Activated T-cell treated with anti-CD3 and anti-CD28 coated beads, Interleukin-2, amount 50 U/mL, for 4 hours (primary cell): ENCODE measurements at regions not wholly inside any gene's neighbourhood (a gene's known extent, or its start where the extent isn't known, plus 50 kb on each side); places are given as distances from the start of the nearest gene placed in this dataset.

ENCODE experiments used
- ATAC-seq, 2 donors: fragments of 200-7000 bp; cut with Tn5 transposase; one replicate each; pipeline ENCODE4 v1.10.0; 2021
- DNase-seq: peaks from one replicate; pipeline ENCODE4 v3.0.0-alpha.2; 2020
- H3K27me3 Mint-ChIP-seq: one replicate; pipeline ENCODE4 v1.8.0; 2021; ENCODE audit warnings: low read depth, mixed read lengths
- H3K36me3 Mint-ChIP-seq: one replicate; pipeline ENCODE4 v1.8.0; 2022; ENCODE audit warnings: mixed read lengths; ENCODE audit not compliant: insufficient read depth
- H3K4me1 Mint-ChIP-seq: one replicate; pipeline ENCODE4 v1.8.0; 2021; ENCODE audit warnings: low read depth, mixed read lengths
- H3K4me3 Mint-ChIP-seq: one replicate; pipeline ENCODE4 v1.8.0; 2021; ENCODE audit warnings: mild to moderate bottlenecking, moderate library complexity, mixed read lengths
- H3K9me3 Mint-ChIP-seq: one replicate; pipeline ENCODE4 v1.8.0; 2021; ENCODE audit warnings: mixed read lengths

GRCh38 chr9:115615000-115615401, 497.0 kb upstream of the TNC start:
- Mint-ChIP-seq H3K4me3 (no peak overlapping the region), H3K36me3 (no peaks in the 10 kb centered on the region), H3K27me3 (peaks cover 10% of the 10 kb centered on the region), H3K9me3 (no peaks in the 10 kb centered on the region), H3K4me1 (no peaks in the 10 kb centered on the region)
- no peak for ATAC-seq
- no peak for DNase-seq

DNA sequence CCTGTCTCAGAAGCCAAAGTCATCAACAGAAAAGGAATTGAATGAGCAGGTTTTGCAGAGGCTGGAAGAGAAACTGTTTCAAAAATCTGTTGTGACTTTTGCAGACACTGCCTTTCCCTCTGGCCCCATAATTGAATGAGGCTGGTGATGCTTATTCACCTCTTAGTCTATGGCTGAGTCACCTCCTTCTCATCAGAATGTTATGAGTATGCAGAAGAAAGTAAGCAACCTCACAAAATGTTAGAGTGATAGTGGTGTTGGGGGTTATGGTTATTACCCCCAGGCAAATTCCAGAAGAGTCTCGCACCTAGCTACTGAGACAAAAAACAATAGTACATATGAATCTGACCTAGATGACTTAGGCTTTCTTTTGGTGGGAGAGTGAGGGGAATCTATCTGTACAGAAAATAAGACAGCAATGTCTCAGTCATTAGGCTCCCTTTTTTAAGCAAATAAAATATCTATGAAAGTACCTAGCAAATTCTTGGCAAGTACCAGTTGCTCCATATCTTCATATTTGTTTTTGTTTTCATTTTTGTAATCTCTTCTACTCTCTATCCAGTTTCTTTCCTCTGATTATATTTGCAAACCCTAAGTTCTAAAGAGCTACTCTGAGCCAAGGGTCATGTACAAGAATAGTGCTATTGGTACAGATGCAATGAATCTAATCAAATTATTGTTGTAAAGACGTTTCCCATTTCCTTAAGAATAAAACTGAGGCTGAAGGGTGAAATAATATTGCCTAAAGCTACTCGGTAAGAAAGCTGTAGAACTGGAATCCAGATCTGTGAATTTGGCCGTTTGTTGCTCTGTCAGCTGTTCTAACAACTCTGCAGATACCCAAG, 498.1 kb upstream of the TNC start:
- Mint-ChIP-seq H3K36me3 (no peaks in the 10 kb centered on the region), H3K4me3 (no peak overlapping the region), H3K4me1 (no peaks in the 10 kb centered on the region), H3K9me3 (peaks cover 8% of the 10 kb centered on the region), H3K27me3 (peaks cover 8% of the 10 kb centered on the region)
- DNase-seq (no peak), ATAC-seq (peak; percentile 41 to 46)

GRCh38 chr9:115616666-115617239, 498.8 kb upstream of the TNC start:
- ATAC-seq (no peak), DNase-seq (no peak)
- Mint-ChIP-seq H3K4me3 (no peak overlapping the region), H3K4me1 (no peaks in the 10 kb centered on the region), H3K36me3 (no peaks in the 10 kb centered on the region), H3K27me3 (peaks cover 8% of the 10 kb centered on the region), H3K9me3 (peaks cover 14% of the 10 kb centered on the region)

- no peak overlapping the region for H3K4me3 Mint-ChIP-seq
- H3K36me3 Mint-ChIP-seq = no peaks in the 10 kb centered on the region
- peaks cover 11% of the 10 kb centered on the region for H3K9me3 Mint-ChIP-seq
- DNase-seq = no peak
- H3K4me1 Mint-ChIP-seq = no peaks in the 10 kb centered on the region
- no peak for ATAC-seq
- H3K27me3 Mint-ChIP-seq = no peaks in the 10 kb centered on the region
These were observed 507.3 kb upstream of the TNC start for GRCh38 chr9:115625251-115625650.

- H3K4me1 Mint-ChIP-seq = no peaks in the 10 kb centered on the region
These were observed 508.0 kb upstream of the TNC start for GRCh38 chr9:115625954-115626353.

DNA sequence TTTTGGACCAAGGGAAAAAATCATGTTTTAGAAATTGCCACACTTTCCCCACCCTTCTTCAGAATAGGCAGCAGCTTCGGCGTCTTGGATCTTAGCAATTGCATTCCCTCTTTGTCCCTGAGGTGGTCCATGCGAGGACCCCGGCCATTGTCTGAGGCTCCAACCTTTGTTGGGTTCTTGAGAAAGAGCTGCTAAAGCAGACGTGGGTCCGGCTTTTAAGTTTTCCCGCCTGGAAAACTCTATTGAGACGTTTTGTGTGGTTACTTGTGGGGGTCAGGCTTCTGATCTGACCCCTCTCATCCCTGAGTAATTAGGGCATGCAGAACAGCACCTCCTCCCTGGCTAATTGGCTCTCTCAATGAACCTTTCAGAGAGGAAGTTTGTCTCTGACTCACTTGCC, 509.6 kb upstream of the TNC start:
- no peaks in the 10 kb centered on the region for H3K9me3 Mint-ChIP-seq
- no peak for ATAC-seq
- H3K4me3 Mint-ChIP-seq = no peak overlapping the region
- no peaks in the 10 kb centered on the region for H3K4me1 Mint-ChIP-seq
- no peak for DNase-seq
- H3K36me3 Mint-ChIP-seq = no peaks in the 10 kb centered on the region
- no peaks in the 10 kb centered on the region for H3K27me3 Mint-ChIP-seq

More at GRCh38 chr9:115625954-115626353, 508.0 kb upstream of the TNC start:
- Mint-ChIP-seq H3K36me3 (no peaks in the 10 kb centered on the region), H3K9me3 (peaks cover 7% of the 10 kb centered on the region), H3K4me3 (no peak overlapping the region), H3K27me3 (no peaks in the 10 kb centered on the region)
- no peak for ATAC-seq
- DNase-seq = no peak

DNA sequence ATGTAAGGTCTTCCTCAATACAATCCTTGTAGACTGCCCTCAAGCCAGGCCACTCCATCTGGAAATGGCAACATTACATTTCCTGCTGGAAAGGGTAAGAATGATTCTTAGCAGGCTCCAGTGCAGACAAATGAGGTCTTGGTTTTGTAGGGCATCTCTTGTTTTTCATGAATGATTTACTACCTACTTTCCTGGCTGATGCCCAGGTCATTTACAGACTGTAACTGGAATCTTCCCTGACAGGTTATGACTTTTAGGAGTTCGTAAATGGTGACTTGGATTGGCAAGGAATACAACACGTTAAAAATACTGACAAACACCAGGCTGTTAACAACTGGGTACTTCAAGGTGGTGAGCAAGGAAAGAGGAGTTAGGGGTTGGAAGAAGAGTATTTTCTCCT, 510.5 kb upstream of the TNC start:
- no peak for DNase-seq
- ATAC-seq = no peak
- H3K36me3 Mint-ChIP-seq = no peaks in the 10 kb centered on the region
- no peaks in the 10 kb centered on the region for H3K9me3 Mint-ChIP-seq
- no peaks in the 10 kb centered on the region for H3K4me1 Mint-ChIP-seq
- H3K4me3 Mint-ChIP-seq = no peak overlapping the region
- H3K27me3 Mint-ChIP-seq = no peaks in the 10 kb centered on the region

DNA sequence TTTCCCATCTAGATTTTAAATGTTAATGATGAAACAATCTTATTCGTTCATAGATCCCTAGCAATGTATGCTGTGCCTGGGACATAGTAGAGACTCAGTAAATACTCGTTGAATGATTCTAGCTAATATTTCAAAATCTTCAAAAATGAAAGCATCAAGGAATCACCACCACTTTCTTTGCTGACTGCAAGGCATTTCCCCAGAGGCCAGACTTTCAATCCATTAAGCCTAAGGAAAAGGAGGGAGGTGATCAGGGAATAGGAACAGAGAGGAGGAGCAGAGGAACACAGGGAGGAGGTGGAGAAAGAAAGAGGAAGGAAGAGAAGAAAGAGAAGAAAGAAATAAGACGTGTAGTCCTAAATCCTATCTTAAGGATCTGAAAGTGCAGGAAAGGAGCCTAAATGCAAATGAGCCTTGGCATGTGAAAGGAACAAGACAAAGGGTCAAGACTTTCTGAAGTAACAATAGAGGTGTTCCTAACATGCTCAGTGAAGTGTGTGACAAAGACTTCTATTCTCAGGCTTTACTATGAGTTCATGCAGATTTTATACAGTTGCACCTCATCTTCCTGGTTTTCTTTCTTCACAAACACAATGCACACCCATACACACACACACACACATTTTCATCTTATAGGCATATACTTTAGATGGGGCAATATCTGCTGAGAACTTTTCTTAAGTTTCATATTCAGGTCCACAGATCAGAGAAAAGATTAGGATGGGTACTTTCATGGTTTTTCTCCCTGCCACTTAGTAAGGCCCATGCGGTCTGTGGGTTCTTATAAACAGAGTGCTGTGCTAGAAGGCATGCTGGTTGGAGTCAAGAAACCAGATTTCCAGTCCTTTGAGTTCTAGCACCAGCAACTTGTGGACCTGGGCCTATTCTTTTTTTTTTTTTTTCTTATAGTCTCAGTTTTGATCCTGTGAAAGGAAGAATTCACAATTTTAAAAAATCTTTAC, 512.2 kb upstream of the TNC start:
- Mint-ChIP-seq H3K9me3 (no peaks in the 10 kb centered on the region), H3K36me3 (no peaks in the 10 kb centered on the region), H3K4me1 (no peaks in the 10 kb centered on the region), H3K4me3 (no peak overlapping the region), H3K27me3 (no peaks in the 10 kb centered on the region)
- ATAC-seq = no peak
- DNase-seq = no peak

GRCh38 chr9:115632391-115632790, 514.4 kb upstream of the TNC start:
- ATAC-seq (no peak), DNase-seq (no peak)
- Mint-ChIP-seq H3K27me3 (no peaks in the 10 kb centered on the region), H3K36me3 (no peaks in the 10 kb centered on the region), H3K4me1 (no peaks in the 10 kb centered on the region), H3K4me3 (no peak overlapping the region), H3K9me3 (no peaks in the 10 kb centered on the region)

DNA sequence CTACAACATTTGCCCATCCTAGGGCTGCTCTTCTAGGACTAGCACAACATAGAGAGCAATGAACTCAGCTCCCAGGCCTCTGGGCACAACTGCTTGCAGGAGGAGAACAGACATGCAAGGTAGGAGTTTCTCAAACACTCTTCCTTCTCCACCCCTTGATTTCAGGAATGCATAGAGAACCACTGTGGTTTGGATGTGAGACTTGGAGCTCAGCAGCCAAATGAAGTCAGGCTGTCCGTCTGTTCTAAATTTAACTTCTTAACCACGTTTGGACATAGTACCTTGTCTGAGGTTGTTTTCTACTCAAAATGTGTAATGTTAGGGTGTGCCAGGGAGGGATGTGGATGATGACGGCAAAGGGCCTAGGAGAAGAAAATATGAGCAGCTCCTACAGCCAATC, 515.1 kb upstream of the TNC start:
- H3K27me3 Mint-ChIP-seq = no peaks in the 10 kb centered on the region
- H3K36me3 Mint-ChIP-seq = no peaks in the 10 kb centered on the region
- H3K4me3 Mint-ChIP-seq = no peak overlapping the region
- no peaks in the 10 kb centered on the region for H3K4me1 Mint-ChIP-seq
- no peak for ATAC-seq
- DNase-seq = no peak
- H3K9me3 Mint-ChIP-seq = no peaks in the 10 kb centered on the region

DNA sequence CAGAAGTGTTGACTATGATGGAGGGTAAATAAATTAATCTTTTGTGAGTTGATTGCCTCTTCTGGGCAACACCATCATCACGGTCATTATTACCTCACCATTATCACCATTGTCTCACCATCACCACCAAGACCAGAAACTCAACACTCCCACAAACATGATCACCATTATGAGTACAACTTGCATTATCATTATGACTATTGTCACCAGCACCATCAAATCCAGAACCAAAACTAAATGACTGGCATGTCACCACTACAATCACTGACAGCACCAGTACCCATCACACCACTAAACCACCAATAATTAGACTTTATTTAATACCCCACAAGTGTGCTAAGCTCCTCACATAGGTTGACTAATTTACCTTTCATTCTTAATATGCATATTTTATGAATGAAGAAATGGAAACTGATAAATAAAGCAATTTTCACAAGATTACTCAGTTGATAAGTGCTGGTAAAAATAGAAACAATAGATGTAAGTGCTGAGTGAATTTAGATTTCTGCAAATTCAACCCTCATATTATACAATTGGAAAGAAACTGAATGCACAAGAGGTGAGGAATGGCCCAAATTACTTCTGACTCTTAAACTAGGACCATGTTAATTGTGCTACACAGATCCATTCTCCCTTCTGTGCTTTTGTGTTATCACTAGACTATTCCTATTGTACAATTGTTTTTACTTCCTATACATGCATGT, 517.8 kb upstream of the PAPPA start:
- Mint-ChIP-seq H3K36me3 (no peaks in the 10 kb centered on the region), H3K27me3 (no peaks in the 10 kb centered on the region), H3K9me3 (no peaks in the 10 kb centered on the region), H3K4me3 (no peak overlapping the region), H3K4me1 (no peaks in the 10 kb centered on the region)
- ATAC-seq (peak; percentile 69), DNase-seq (no peak)

DNA sequence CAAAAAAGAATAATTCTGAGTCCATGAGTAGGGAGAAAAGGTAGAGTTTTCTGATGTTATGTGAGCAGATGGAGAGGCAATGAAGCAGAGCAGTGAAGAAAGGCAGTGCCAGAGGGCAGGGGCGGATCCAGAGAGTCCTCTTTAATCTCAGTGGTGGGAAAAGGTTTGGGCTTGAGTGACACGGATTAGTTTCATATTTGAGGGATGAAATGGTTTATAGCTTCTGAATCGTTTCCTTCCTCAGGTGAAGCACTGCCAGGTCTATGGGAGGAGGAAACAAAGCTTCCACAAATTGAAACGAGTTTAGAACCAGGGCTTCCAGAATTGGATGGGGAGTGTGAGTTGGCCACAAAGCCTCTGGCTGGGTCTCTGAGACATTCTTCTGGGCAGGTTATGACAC, 517.0 kb upstream of the PAPPA start:
- Mint-ChIP-seq H3K36me3 (no peaks in the 10 kb centered on the region), H3K9me3 (no peaks in the 10 kb centered on the region), H3K4me1 (no peaks in the 10 kb centered on the region), H3K4me3 (no peak overlapping the region), H3K27me3 (no peaks in the 10 kb centered on the region)
- no peak for DNase-seq
- ATAC-seq = no peak

DNA sequence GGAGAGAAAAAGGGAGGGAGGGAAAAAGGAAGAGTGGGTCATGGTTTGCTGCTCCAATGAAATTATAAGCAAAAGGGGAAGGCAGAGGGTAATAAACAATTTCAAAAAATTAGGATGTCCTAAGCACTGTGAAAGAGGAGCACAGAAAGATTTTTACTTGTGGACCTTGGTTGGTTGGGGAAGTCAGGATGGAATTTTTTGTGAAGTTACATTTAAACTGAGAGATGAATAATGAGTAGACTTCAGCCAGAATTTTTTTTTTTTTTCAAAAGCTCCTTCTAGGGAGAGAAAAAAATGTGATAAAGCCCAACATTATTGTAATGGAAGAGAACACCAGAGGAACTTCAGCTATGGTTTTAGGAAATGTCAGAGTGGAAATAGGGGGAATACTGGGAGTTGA, 515.9 kb upstream of the PAPPA start:
- Mint-ChIP-seq H3K4me1 (no peaks in the 10 kb centered on the region), H3K9me3 (no peaks in the 10 kb centered on the region), H3K27me3 (no peaks in the 10 kb centered on the region), H3K36me3 (no peaks in the 10 kb centered on the region), H3K4me3 (no peak overlapping the region)
- DNase-seq = no peak
- ATAC-seq = no peak

DNA sequence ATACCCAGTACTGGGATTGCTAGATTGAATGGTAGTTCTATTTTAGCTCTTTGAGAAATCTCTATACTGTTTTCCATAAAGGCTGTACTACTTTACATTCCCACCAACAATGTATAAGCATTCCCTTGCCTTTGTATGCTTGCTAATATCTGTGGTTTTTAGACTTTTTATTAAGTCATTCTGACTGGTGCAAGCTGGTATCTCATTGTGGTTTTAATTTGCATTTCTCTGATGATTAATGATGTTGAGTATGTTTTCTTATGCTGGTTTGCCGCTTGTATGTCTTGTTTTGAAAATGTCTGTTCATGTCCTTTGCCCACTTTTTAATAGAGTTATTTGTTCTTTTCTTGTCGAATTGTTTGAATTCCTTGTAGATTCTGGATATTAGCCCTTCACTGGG, 512.7 kb upstream of the PAPPA start:
- Mint-ChIP-seq H3K4me3 (no peak overlapping the region), H3K27me3 (peaks cover 2% of the 10 kb centered on the region), H3K36me3 (no peaks in the 10 kb centered on the region), H3K9me3 (no peaks in the 10 kb centered on the region), H3K4me1 (no peaks in the 10 kb centered on the region)
- ATAC-seq = no peak
- no peak for DNase-seq
